ENCODE measurements at regions not wholly inside any gene's neighbourhood (a gene's known extent, or its start where the extent isn't known, plus 50 kb on each side); places are given as distances from the start of the nearest gene placed in this dataset.

- TF ChIP-seq CTCF (IDR thresholded peaks at IDR 0.05; ENCODE audit: poor library complexity, severe bottlenecking), result no peak
- TF ChIP-seq EZH2 (IDR thresholded peaks at IDR 0.05; ENCODE audit: borderline replicate concordance, insufficient read depth, low read length, poor library complexity, severe bottlenecking), result no peak
- no peak for TF ChIP-seq RAD21 (conservative IDR thresholded peaks at IDR 0.05)
- TF ChIP-seq POLR2AphosphoS5 (IDR thresholded peaks at IDR 0.05), result no peak
- TF ChIP-seq MXI1 (conservative IDR thresholded peaks at IDR 0.05; ENCODE audit: poor library complexity, severe bottlenecking), result no peak
Measured at GRCh38 chr18:78521744-78522143, 457.9 kb upstream of the SALL3 start.
